GM12878 (cell line): ENCODE measurements at regions not wholly inside any gene's neighbourhood (a gene's known extent, or its start where the extent isn't known, plus 50 kb on each side); places are given as distances from the start of the nearest gene placed in this dataset.

Experiments used
- CHD1 ChIP-seq: IDR thresholded peaks from 2 replicates; pipeline ENCODE4 v1.6.1; 2012; ENCODE audit warnings: low read depth, low read length, improper control_type of control experiment
- FOXK2 ChIP-seq: fragments of 450-650 bp; IDR thresholded peaks from 2 replicates; pipeline ENCODE4 v1.6.1; 2017; ENCODE audit warnings: mild to moderate bottlenecking, moderate library complexity
- GABPA ChIP-seq: IDR thresholded peaks from 2 replicates; pipeline ENCODE4 v1.6.1; 2014; ENCODE audit warnings: antibody characterized with exemption, low read depth, mild to moderate bottlenecking, inconsistent platforms
- HDAC2 ChIP-seq: fragments of 200-600 bp; sonication (generic); IDR thresholded peaks from 2 replicates; pipeline ENCODE4 v1.6.1; 2017
- JUNB ChIP-seq: IDR thresholded peaks from 2 replicates; pipeline ENCODE4 v1.6.1; 2016; ENCODE audit warnings: antibody characterized with exemption, mild to moderate bottlenecking
- NR2C2 ChIP-seq: IDR thresholded peaks from 2 replicates; pipeline ENCODE4 v1.6.1; 2011; ENCODE audit warnings: borderline replicate concordance, low read depth; ENCODE audit not compliant: control insufficient read depth, insufficient read length
- POLR2AphosphoS5 ChIP-seq: IDR thresholded peaks from 2 replicates; pipeline ENCODE4 v1.6.1; 2011; ENCODE audit warnings: mild to moderate bottlenecking, low read length, inconsistent platforms
- RFX5 ChIP-seq: IDR thresholded peaks from 2 replicates; pipeline ENCODE4 v1.6.1; 2011; ENCODE audit warnings: low read depth, low read length, improper control_type of control experiment
- TCF7 ChIP-seq: IDR thresholded peaks from 2 replicates; pipeline ENCODE4 v1.6.1; 2014; ENCODE audit warnings: antibody characterized with exemption, borderline replicate concordance

GRCh38 chr22:22156348-22156715 is 88.3 kb upstream of the VPREB1 start:
- TF ChIP-seq JUNB = no peak
- no peak for TF ChIP-seq RFX5
- no peak for TF ChIP-seq HDAC2
- TF ChIP-seq GABPA = no peak
- TF ChIP-seq FOXK2 = no peak
- TF ChIP-seq NR2C2 = no peak
- no peak for TF ChIP-seq CHD1
- no peak for TF ChIP-seq POLR2AphosphoS5
- TF ChIP-seq TCF7 = no peak
